ENCODE measurements at regions not wholly inside any gene's neighbourhood (a gene's known extent, or its start where the extent isn't known, plus 50 kb on each side); places are given as distances from the start of the nearest gene placed in this dataset.

DNA sequence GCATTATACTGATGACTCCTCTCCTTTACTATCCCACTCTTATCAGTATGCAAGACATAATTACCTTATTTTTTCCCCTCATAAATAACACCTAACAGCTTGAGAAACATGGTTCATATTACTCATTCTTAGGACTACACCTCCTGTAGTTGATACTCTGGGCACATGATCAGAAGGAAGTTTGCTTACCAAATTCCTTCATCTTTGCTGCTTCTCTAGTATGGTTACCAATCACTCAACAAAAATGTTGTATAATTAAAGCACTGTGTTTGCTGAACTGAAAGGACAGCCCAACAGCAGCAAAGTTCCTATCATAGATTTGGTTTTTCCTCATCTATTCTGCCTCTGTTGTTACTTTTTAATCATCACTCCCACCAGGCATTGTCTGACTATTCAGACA, 586.3 kb downstream of the LRRIQ3 start:
- TF ChIP-seq, protein P1, sequence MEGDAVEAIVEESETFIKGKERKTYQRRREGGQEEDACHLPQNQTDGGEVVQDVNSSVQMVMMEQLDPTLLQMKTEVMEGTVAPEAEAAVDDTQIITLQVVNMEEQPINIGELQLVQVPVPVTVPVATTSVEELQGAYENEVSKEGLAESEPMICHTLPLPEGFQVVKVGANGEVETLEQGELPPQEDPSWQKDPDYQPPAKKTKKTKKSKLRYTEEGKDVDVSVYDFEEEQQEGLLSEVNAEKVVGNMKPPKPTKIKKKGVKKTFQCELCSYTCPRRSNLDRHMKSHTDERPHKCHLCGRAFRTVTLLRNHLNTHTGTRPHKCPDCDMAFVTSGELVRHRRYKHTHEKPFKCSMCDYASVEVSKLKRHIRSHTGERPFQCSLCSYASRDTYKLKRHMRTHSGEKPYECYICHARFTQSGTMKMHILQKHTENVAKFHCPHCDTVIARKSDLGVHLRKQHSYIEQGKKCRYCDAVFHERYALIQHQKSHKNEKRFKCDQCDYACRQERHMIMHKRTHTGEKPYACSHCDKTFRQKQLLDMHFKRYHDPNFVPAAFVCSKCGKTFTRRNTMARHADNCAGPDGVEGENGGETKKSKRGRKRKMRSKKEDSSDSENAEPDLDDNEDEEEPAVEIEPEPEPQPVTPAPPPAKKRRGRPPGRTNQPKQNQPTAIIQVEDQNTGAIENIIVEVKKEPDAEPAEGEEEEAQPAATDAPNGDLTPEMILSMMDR (IDR thresholded peaks at IDR 0.05; ENCODE audit: extremely low read depth in 1 of 2, insufficient read depth in 1 of 2, low read depth in 1 of 2, low read length in 2 of 2), result no peak
- TF ChIP-seq POLR2A (IDR thresholded peaks at IDR 0.05; ENCODE audit: low read depth, low read length) (no peak), FOS (IDR thresholded peaks at IDR 0.05; ENCODE audit: borderline replicate concordance, insufficient read depth, low read length) (no peak), POLR2AphosphoS5 (IDR thresholded peaks at IDR 0.05; ENCODE audit: insufficient read depth, low read depth, low read length) (no peak), EZH2 (IDR thresholded peaks at IDR 0.05; ENCODE audit: borderline replicate concordance, low read depth, low read length, severe bottlenecking) (no peak), MYC (IDR thresholded peaks at IDR 0.05; ENCODE audit: low read depth, low read length) (no peak), JUN (IDR thresholded peaks at IDR 0.05; ENCODE audit: borderline replicate concordance, insufficient read depth, insufficient read length, low read depth) (no peak), GATA2 (IDR thresholded peaks at IDR 0.05; ENCODE audit: insufficient read depth, insufficient read length, low read depth, low read length) (no peak)
- TF ChIP-seq, protein P2, sequence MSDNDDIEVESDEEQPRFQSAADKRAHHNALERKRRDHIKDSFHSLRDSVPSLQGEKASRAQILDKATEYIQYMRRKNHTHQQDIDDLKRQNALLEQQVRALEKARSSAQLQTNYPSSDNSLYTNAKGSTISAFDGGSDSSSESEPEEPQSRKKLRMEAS (IDR thresholded peaks at IDR 0.05; ENCODE audit: insufficient read depth, insufficient read length), result no peak

Data from endothelial cell of umbilical vein (primary cell).